DMS153 (cell line): ENCODE measurements at regions not wholly inside any gene's neighbourhood (a gene's known extent, or its start where the extent isn't known, plus 50 kb on each side); places are given as distances from the start of the nearest gene placed in this dataset.
A peak's percentile ranks its signal among the peaks of the same experiment; 100 is the strongest.

Source experiments
- DNase-seq: peaks from one replicate; lab custom pipeline; 2025; lab: John Stamatoyannopoulos, UW

GRCh38 chr9:89722712-89723111 is 117.9 kb downstream of the GADD45G start:
- DNase-seq: no peak

DNA sequence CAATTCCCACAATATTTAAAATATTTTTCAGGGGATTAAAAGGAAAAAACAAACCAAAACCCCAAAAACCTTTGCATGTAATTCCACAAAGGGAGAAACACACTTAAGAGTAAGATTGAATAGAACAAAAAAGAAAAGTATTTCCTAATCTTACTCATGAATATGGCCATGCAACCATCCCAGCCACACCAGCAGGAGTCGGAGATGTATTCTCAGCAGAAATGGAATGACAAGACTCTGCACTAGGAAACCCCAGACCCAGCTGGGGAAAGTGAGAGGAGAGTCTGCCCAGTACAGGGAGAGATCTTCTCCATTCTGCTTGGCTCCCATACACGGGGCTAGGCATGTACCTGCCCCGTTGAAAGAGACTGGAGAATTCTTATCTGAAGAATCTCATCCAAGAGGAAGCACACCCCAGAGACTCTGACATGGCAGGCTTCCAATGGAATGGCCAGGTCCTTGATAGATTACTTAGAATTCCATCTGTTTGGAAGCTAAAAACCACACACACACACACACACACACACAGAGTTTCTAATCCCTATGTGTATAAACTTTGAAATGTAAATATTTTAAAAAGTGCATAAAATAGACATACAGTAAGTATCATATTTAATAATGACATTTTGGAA is 118.8 kb downstream of the GADD45G start:
- DNase-seq: no peak

DNA sequence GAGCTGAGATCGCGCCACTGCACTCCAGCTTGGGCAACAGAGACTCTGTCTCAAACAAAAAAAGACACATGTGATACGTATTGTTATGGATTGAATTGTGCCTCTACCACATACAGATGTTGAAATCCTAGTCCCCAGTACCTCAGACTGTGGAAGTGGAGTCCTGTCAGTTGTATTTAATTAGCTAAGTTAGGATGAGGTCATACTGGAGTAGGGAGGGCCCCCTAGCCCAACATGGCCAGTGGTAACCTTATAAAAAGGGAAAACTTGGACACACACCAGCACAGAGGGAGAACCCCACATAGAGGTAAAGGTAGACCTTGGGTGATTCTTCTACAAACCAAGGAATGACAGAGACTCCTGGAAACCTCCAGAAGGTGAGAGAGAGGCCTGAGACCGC is 119.8 kb downstream of the GADD45G start:
- DNase-seq: no peak

- DNase-seq: no peak
Observed at GRCh38 chr9:89725271-89725670, 120.5 kb downstream of the GADD45G start.

- DNase-seq: no peak
Observed at GRCh38 chr9:89729954-89730530, 125.2 kb downstream of the GADD45G start.

GRCh38 chr9:89730715-89731114 is 125.9 kb downstream of the GADD45G start:
- peak; percentile 93 for DNase-seq

DNA sequence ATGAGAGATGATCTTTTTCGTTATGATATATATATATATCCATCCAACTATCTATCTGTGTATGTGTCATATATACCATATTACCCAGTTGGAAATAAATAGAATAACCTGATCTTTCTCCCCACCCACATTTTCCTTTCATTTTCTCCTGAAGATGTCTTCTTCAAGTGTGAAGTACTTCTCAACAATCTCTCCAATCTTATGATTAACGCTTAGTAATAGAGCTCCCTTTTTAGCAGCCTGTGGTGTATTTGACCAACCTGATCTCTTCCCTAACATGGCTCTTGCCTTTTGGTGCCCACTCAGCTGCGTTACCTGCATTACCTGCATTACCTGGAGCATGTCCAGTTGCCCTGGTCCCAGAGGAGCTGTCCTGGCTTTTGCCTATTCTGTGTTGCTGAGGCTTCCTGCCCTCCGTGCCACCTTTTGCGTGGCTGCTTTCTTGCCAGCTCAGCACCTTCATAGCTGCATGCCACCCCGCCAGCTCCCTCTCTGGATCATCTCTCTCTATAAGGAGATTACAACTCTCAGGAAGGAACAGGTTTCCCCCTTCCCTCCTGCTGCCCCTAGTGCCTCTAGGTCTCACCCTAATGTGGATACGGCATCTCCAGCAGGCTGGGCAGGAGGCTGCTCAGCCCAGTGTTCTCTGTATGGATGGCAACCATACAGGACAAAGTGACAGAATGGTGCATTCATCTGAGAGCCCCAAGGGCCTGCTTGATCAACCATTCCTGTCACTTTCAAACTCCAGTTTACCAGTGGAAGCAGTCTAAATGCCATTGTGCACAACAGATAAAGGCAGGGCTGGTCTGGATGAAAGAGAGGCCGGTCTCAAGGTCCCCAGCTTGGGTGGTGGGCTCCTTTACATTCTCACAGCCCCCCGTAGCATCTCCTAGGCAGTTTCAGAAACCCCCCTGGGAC is 126.7 kb downstream of the GADD45G start:
- DNase-seq: peak; percentile 24

GRCh38 chr9:89732295-89732938 is 127.6 kb downstream of the GADD45G start:
- peak; percentile 33 for DNase-seq

DNA sequence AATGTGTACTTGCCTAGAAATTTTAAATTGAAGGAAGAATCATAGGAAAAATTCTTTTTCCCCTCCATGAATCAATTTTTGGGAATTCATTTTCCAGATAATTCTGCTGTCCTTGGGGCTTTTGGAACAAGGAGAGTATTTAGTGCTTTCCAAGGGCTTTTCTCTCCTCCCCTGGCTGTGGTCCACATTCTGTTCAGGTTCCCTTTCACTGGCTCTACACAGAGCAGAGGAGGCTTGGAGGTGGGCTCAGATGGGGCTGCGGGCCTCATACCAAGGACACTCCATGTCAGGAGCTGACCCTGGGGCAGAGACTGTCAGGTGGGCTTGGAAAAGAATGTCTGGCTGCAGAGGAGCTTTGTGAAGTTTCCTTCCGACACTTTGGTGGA is 128.1 kb downstream of the GADD45G start:
- DNase-seq: no peak

GRCh38 chr9:89734600-89735041 is 129.8 kb downstream of the GADD45G start:
- no peak for DNase-seq

DNA sequence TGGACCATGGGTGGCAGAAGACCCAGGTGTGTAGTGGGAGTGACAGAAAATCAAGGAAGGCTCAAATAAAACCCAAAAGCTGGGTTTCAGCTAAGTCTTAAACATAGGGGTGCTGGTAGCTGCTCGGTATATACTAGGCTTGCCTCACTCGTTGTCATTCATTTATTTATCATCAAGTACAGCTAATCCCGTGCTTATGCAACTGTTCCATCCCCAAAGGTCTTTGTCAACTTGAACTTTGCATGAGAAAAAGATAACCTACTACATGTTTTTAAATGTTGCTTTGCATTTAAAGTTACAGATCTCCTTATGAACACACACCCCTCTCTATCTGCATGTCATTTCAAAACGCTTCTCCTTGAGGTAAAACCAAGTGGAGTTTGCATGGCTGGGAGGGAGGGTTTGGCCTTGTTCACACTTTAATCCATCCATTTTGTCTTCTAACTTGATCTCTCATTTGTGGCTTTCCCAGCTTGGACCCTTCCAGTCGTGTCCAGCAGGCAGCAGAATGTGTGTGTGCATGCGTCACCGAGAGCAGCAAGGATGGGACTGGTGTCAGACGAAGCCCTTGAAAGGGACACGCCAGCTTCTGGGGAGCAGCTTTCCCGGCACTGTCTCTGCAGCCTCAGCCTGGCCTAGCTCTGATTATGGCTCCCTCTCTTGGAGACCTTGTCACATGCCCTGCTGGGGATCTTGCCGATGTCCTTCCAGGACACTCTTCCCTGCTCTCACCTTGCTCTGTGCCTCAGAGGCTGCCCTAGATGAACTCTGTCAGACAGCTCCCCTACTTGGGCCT is 133.5 kb downstream of the GADD45G start:
- no peak for DNase-seq

GRCh38 chr9:89739511-89739910 is 134.7 kb downstream of the GADD45G start:
- DNase-seq: no peak

- DNase-seq: no peak
Observed at GRCh38 chr9:89739916-89740315, 135.1 kb downstream of the GADD45G start.

- no peak for DNase-seq
Observed at GRCh38 chr9:89740722-89741121, 135.9 kb downstream of the GADD45G start.

DNA sequence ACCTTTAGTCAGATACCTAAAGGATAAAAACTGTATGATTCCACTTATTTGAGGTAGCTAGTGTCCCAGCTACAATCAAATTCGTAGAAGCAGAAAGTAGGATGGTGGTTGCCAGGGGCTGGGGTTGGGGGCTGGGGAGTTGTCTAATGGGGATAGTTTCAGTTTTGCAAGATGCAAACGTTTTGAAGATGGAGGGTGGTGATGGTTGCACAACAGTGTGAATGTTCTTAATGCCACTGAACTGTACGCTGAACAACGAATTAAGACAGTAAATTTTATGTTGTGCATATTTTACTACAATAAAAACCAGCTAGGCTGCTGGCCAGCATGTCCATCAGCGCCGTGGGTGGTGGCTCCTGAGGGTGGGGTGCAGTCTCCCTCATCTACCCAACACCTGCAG is 137.8 kb downstream of the GADD45G start:
- no peak for DNase-seq

DNA sequence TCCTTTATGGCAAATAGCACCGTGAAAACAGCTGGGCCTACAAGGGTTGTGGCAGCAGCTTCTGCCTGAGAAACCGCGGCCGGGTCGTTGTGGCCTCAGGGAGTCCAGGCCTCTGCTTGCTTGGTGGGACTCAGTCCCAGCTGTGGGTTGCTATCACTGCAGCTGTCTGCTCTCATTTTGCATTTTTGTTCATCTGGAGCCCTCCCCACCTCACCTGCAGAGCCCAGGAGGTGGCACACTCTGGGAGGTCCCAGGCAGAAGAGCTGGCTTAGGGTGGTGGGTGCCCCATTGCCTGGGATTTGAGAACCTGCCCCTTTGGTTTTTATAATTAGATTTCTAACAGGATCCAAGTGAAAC is 138.4 kb downstream of the GADD45G start:
- DNase-seq: no peak

DNA sequence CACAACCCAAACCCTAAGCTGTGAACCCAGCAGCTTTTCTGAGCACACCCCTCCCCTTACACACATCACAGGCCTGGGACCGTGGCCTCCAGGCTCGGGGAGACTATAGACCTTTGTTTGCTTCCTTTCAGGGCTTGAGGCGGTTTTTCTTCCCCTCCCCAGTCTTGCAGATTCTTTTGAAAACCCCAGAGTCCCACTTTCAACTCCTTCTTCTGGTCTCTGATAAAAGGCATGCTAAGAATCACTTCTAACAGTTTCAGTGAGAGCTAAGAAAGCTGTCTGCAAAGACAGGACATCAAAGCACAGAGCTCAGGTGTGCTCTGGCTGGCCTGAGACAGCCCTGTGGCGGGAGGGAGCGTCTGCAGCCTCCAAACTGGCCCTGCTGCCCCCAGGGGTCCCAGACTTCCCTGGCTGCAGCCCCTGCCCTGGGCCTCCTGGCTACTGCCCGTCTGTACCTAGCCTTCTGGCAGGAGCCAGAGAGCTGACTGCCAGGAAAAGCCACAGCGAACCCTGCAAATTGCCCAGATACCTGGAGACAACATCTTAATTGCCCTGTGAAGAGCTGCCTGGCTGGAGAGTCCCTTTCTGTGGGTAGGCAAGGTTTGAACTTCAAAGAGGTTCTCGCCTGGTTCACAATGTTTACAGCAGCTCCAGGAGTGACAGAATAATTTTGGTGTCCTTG is 138.9 kb downstream of the GADD45G start:
- DNase-seq: no peak

- no peak for DNase-seq
Observed at GRCh38 chr9:89744255-89744648, 139.4 kb downstream of the GADD45G start.

DNA sequence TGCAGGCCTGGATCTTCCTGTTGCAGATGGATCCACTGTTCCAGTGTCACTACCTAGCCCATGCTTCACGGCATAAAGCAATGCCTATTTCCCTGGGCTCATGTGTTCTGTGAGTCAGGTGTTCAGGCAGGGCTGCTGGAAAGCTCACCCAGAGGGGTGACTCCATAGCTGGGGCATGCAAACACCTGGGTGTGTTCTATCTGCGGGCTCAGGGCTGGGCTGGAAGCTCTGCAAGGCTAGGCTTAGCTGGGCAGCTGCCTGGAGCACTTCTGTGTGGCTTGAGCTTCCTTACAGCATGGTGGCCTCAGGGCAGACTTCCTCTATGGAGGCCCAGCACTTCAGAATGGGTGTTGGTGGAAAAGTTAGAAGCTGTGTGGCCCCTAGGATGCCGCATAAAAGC is 139.9 kb downstream of the GADD45G start:
- DNase-seq: no peak

DNA sequence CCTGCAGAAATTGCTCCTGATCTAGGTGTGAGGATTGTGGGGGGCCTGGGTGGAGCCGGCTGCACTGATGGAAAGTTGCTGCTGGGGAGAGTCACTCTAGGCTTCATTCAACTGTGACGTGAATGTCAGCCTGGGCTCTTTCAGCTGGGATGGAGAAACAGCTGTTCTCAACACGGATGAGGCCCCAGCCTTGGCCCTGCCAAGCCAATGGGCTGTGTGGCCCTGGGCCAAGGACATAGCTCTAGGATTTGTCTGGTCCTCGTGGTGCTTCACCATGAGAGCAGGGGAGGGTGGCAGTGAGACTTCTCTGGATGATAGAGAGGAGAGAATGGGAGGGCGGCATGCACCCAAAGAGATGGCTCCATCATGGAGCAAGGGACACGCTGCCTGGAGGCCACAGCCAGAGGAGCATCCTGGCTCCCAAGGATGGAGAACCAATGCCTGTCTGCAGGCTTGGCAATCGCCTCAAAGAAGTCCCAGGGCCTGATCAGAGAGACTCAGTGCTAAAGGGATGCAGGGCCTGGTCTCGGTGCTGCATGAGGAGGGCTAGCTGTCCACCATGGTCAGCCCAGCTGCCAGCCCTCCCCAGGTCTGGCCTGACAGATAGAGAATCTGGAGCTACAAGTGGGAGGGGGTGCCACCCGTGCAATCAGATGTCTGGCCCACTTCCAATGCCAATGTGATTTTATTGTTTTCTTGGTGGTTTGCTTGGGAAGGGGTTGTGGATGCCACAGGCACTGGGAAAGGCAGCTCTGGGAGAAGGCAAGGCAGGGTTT is 141.0 kb downstream of the GADD45G start:
- DNase-seq: no peak
